H1 (cell line): ENCODE measurements at regions not wholly inside any gene's neighbourhood (a gene's known extent, or its start where the extent isn't known, plus 50 kb on each side); places are given as distances from the start of the nearest gene placed in this dataset.

Experiments used
- CTCF ChIA-PET: fragments of 300-600 bp; sonication (Branson Sonifier 250); formaldehyde crosslinking; loops from one replicate; lab custom pipeline; 2021; ENCODE audit not compliant: partially characterized antibody; lab: Charles Lee
- POLR2A ChIA-PET: fragments of 300-600 bp; sonication (Branson Sonifier 250); formaldehyde crosslinking; loops from one replicate; lab custom pipeline; 2021; ENCODE audit warnings: inconsistent platforms; ENCODE audit not compliant: partially characterized antibody; lab: Charles Lee
- DNase-seq, 2 experiments: peaks; one replicate each; pipeline versions ENCODE4 v3.0.0 to v3.0.0-alpha.2; 2010 to 2022; ENCODE audit warnings: low spot score in 2 of 2, low read depth in 1 of 2, mixed read lengths in 1 of 2
- FAIRE-seq: peaks from 2 replicates; lab custom pipeline; 2011; peaks lifted over from hg19 to GRCh38; lab: Jason Lieb, UNC
- H2AFZ ChIP-seq: 2 replicates; pipeline ENCODE4 v1.8.1; 2012; ENCODE audit warnings: low read length, inconsistent platforms
- H2AK5ac ChIP-seq: 2 replicates; pipeline ENCODE4 v1.6.1; 2013; ENCODE audit warnings: low read depth, low read length
- H2BK120ac ChIP-seq: replicated peaks from 2 replicates; pipeline ENCODE3; 2013; ENCODE audit warnings: low read depth, low read length, inconsistent platforms
- H2BK12ac ChIP-seq: 2 replicates; pipeline ENCODE4 v1.6.1; 2013; ENCODE audit warnings: low read depth, low read length
- H2BK15ac ChIP-seq: 2 replicates; pipeline ENCODE4 v1.6.1; 2013; ENCODE audit warnings: low read length
- H2BK20ac ChIP-seq: 2 replicates; pipeline ENCODE4 v1.6.1; 2013; ENCODE audit warnings: low read length
- H2BK5ac ChIP-seq: 2 replicates; pipeline ENCODE4 v1.6.1; 2013; ENCODE audit warnings: low read depth, low read length
- H3K14ac ChIP-seq: 2 replicates; pipeline ENCODE4 v1.6.1; 2013; ENCODE audit warnings: inconsistent platforms; ENCODE audit not compliant: insufficient read length
- H3K18ac ChIP-seq: 2 replicates; pipeline ENCODE4 v1.6.1; 2013; ENCODE audit warnings: low read length; ENCODE audit errors: extremely low read depth
- H3K23ac ChIP-seq: 2 replicates; pipeline ENCODE4 v1.6.1; 2013; ENCODE audit warnings: inconsistent platforms; ENCODE audit not compliant: insufficient read length
- H3K23me2 ChIP-seq: 2 replicates; pipeline ENCODE4 v1.6.1; 2013; ENCODE audit warnings: low read depth, low read length
- H3K27ac ChIP-seq: 2 replicates; pipeline ENCODE4 v1.6.1; 2011; ENCODE audit warnings: low read depth, low read length, inconsistent platforms
- H3K27me3 ChIP-seq, 4 experiments: replicated peaks in 1 of 4; 1 replicate in 1 of 4; 2 replicates in 3 of 4; pipeline versions ENCODE4 v1.6.1 to v1.8.1; 2011 to 2013; ENCODE audit warnings: low read length in 3 of 4, mild to moderate bottlenecking in 3 of 4, inconsistent platforms in 2 of 4, mixed read lengths in 2 of 4, moderate library complexity in 1 of 4; ENCODE audit not compliant: control insufficient read depth in 3 of 4, insufficient read depth in 3 of 4; ENCODE audit errors: extremely low read depth in 1 of 4
- H3K36me3 ChIP-seq, 4 experiments: 2 replicates each; pipeline versions ENCODE4 v1.6.1 to v1.8.1; 2011 to 2013; ENCODE audit warnings: mild to moderate bottlenecking in 4 of 4, low read length in 3 of 4, moderate library complexity in 2 of 4, control low read depth in 1 of 4, inconsistent platforms in 1 of 4; ENCODE audit not compliant: insufficient read depth in 4 of 4, control insufficient read depth in 2 of 4
- H3K4ac ChIP-seq: replicated peaks from 2 replicates; pipeline ENCODE3; 2013; ENCODE audit warnings: low read length, low read depth, mixed read lengths, inconsistent platforms; ENCODE audit not compliant: insufficient read length
- H3K4me1 ChIP-seq, 4 experiments: replicated peaks in 1 of 4; 1 replicate in 1 of 4; 2 replicates in 3 of 4; pipeline versions ENCODE4 v1.6.1 to v1.8.1; 2011 to 2013; ENCODE audit warnings: low read length in 3 of 4, inconsistent platforms in 2 of 4, mixed read lengths in 1 of 4; ENCODE audit not compliant: insufficient read depth in 4 of 4, control insufficient read depth in 3 of 4
- H3K4me2 ChIP-seq, 2 experiments: 2 replicates each; pipeline versions ENCODE4 v1.6.1 to v1.8.1; 2011 to 2013; ENCODE audit warnings: low read depth in 2 of 2, low read length in 2 of 2, control low read depth in 1 of 2, inconsistent platforms in 1 of 2, mild to moderate bottlenecking in 1 of 2; ENCODE audit not compliant: insufficient read depth in 1 of 2
- H3K4me3 ChIP-seq, 4 experiments: fragments of 200-600, 300-600 bp in 1 of 4; sonication (generic), shearing (Covaris generic), sonication (Bioruptor Twin) in 1 of 4; 2 replicates each; pipeline versions ENCODE4 v1.5.1 to v1.8.1; 2011 to 2016; ENCODE audit warnings: low read length in 4 of 4, low read depth in 3 of 4, control low read depth in 2 of 4, inconsistent platforms in 2 of 4, mild to moderate bottlenecking in 2 of 4, mixed read lengths in 1 of 4, moderate library complexity in 1 of 4; ENCODE audit not compliant: insufficient read depth in 2 of 4; ENCODE audit errors: extremely low read depth in 1 of 4
- H3K56ac ChIP-seq: replicated peaks from 2 replicates; pipeline ENCODE3; 2013; ENCODE audit warnings: low read depth, mild to moderate bottlenecking, mixed read lengths, low read length, inconsistent platforms; ENCODE audit not compliant: insufficient read length
- H3K79me1 ChIP-seq: 2 replicates; pipeline ENCODE4 v1.6.1; 2013; ENCODE audit warnings: low read depth, low read length, control low read depth
- H3K79me2 ChIP-seq, 2 experiments: 2 replicates each; pipeline versions ENCODE4 v1.6.1 to v1.8.1; 2012 to 2013; ENCODE audit warnings: low read length in 2 of 2, mild to moderate bottlenecking in 2 of 2, inconsistent platforms in 1 of 2; ENCODE audit not compliant: insufficient read depth in 2 of 2, control insufficient read depth in 1 of 2
- H3K9ac ChIP-seq, 4 experiments: replicated peaks in 1 of 4; 1 replicate in 1 of 4; 2 replicates in 3 of 4; pipeline versions ENCODE4 v1.6.1 to v1.8.1; 2011 to 2013; ENCODE audit warnings: low read depth in 3 of 4, low read length in 3 of 4, control low read depth in 2 of 4, mild to moderate bottlenecking in 2 of 4, moderate library complexity in 2 of 4, inconsistent platforms in 1 of 4; ENCODE audit errors: extremely low read depth in 1 of 4
- H3K9me3 ChIP-seq, 2 experiments: 2 replicates each; pipeline versions ENCODE4 v1.6.1 to v1.8.1; 2012 to 2013; ENCODE audit warnings: mild to moderate bottlenecking in 2 of 2, moderate library complexity in 2 of 2, control low read depth in 1 of 2, inconsistent platforms in 1 of 2, low read depth in 1 of 2, low read length in 1 of 2, mixed read lengths in 1 of 2; ENCODE audit not compliant: insufficient read depth in 2 of 2
- H4K20me1 ChIP-seq, 2 experiments: replicated peaks in 1 of 2; 2 replicates each; pipeline versions ENCODE3 to v1.8.1; 2011 to 2013; ENCODE audit warnings: inconsistent platforms in 2 of 2, low read length in 2 of 2, mild to moderate bottlenecking in 1 of 2; ENCODE audit not compliant: insufficient read depth in 2 of 2, control insufficient read depth in 1 of 2
- H4K5ac ChIP-seq: 2 replicates; pipeline ENCODE4 v1.6.1; 2013; ENCODE audit warnings: low read length, low read depth, mixed read lengths, inconsistent platforms; ENCODE audit not compliant: insufficient read length
- H4K8ac ChIP-seq: 2 replicates; pipeline ENCODE4 v1.8.0; 2013; ENCODE audit warnings: mild to moderate bottlenecking, moderate library complexity, low read length, inconsistent platforms; ENCODE audit not compliant: insufficient read depth; ENCODE audit errors: extremely low read depth
- H4K91ac ChIP-seq: replicated peaks from 2 replicates; pipeline ENCODE3; 2013; ENCODE audit warnings: low read length, mixed read lengths, inconsistent platforms; ENCODE audit not compliant: insufficient read length
- CBX8 ChIP-seq: fragments of 300-800, 300-1000 bp; sonication (generic); IDR thresholded peaks from 2 replicates; pipeline ENCODE4 v1.7.1; 2016; ENCODE audit warnings: low read depth, low read length, borderline replicate concordance
- GABPA ChIP-seq: IDR thresholded peaks from 2 replicates; pipeline ENCODE4 v1.6.1; 2011; ENCODE audit warnings: mild to moderate bottlenecking, low read length, moderate library complexity, borderline replicate concordance; ENCODE audit not compliant: insufficient read depth
- HDAC2 ChIP-seq, 2 experiments: fragments of 300-600 bp in 1 of 2; sonication (generic) in 1 of 2; IDR thresholded peaks; 2 replicates each; pipeline ENCODE4 v1.6.1; 2011 to 2012; ENCODE audit warnings: low read depth in 2 of 2, low read length in 2 of 2, mild to moderate bottlenecking in 2 of 2, moderate library complexity in 2 of 2, borderline replicate concordance in 1 of 2, inconsistent platforms in 1 of 2
- JUND ChIP-seq: IDR thresholded peaks from 2 replicates; pipeline ENCODE4 v1.6.1; 2011; ENCODE audit warnings: mild to moderate bottlenecking, improper control_type of control experiment, low read length
- KDM1A ChIP-seq: fragments of 200-600, 300-600 bp; sonication (generic); IDR thresholded peaks from 2 replicates; pipeline ENCODE4 v1.7.1; 2016; ENCODE audit warnings: mild to moderate bottlenecking, low read length, borderline replicate concordance
- KDM5A ChIP-seq: fragments of 200-600 bp; IDR thresholded peaks from 2 replicates; pipeline ENCODE4 v1.7.1; 2012; ENCODE audit warnings: mild to moderate bottlenecking, low read length, inconsistent platforms, mixed read lengths
- PHF8 ChIP-seq: fragments of 200-600 bp; sonication (generic); conservative IDR thresholded peaks from 2 replicates; pipeline ENCODE4 v1.7.1; 2012; ENCODE audit warnings: low read depth, mild to moderate bottlenecking, inconsistent platforms, low read length, moderate library complexity
- POLR2AphosphoS5 ChIP-seq: IDR thresholded peaks from 2 replicates; pipeline ENCODE4 v1.6.1; 2011; ENCODE audit warnings: low read depth, low read length
- POU5F1 ChIP-seq: IDR thresholded peaks from 2 replicates; pipeline ENCODE4 v1.6.1; 2011; ENCODE audit warnings: low read depth, mild to moderate bottlenecking, low read length, moderate library complexity
- RAD21 ChIP-seq, 2 experiments: IDR thresholded peaks in 1 of 2; conservative IDR thresholded peaks in 1 of 2; 2 replicates each; pipeline ENCODE4 v1.6.1; 2011; ENCODE audit warnings: low read depth in 2 of 2, low read length in 2 of 2, improper control_type of control experiment in 1 of 2, inconsistent platforms in 1 of 2, mild to moderate bottlenecking in 1 of 2, moderate library complexity in 1 of 2
- RXRA ChIP-seq: IDR thresholded peaks from 2 replicates; pipeline ENCODE4 v1.6.1; 2011; ENCODE audit warnings: low read depth, mild to moderate bottlenecking, low read length, moderate library complexity; ENCODE audit not compliant: insufficient read depth
- SP4 ChIP-seq: IDR thresholded peaks from 2 replicates; pipeline ENCODE4 v1.6.1; 2012; ENCODE audit warnings: low read length, inconsistent platforms
- SRF ChIP-seq: IDR thresholded peaks from 2 replicates; pipeline ENCODE4 v1.6.1; 2011; ENCODE audit warnings: mild to moderate bottlenecking, low read depth, low read length, moderate library complexity
- WGBS, 2 experiments: shearing (Covaris generic) in 1 of 2; methylation state at CpG; one replicate each; pipeline versions ENCODE4 v1.1.6 to v1.1.7; 2013 to 2015; ENCODE audit warnings: low lambda C conversion rate in 2 of 2, mixed read lengths in 2 of 2, inconsistent platforms in 1 of 2, low coverage in 1 of 2, missing lambda C conversion rate in 1 of 2; ENCODE audit not compliant: insufficient replicate concordance in 2 of 2, insufficient coverage in 1 of 2, insufficient read length in 1 of 2; ENCODE audit errors: extremely low coverage in 1 of 2, missing lambda C conversion rate in 1 of 2; 5-methylcytosine and 5-hydroxymethylcytosine counted together
- TF ChIP-seq, protein P1 (sequence below): IDR thresholded peaks from 2 replicates; pipeline ENCODE4 v1.6.1; 2012; ENCODE audit warnings: inconsistent platforms

DNA sequence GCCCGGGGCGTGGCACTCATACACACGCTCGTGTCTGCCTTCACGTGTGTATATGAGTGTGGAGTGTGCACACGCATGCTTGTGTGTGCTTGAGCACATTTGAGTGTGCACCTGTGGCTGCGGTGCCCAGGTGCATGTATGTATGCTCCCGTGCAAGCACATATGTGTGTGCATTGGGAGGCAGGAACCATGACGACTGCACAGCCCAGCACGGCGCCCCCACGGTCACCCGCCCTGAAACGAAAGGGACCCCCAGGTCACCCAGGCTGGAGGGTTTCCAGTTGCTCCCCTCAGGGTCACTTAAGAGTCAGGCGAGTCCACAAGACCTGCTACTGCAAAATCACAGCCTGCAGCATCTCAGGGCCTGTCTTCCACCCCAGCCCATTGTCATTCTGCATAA, 94.7 kb downstream of the YTHDF1 start:
- Histone ChIP-seq H4K20me1 (peaks cover 0 to 7% of the 10 kb centered on the region in 2 experiments), H3K23ac (no peak overlapping the region), H3K79me1 (no peaks in the 10 kb centered on the region), H4K91ac (no peak overlapping the region), H2BK12ac (no peak overlapping the region), H3K14ac (no peak overlapping the region), H3K27ac (no peak overlapping the region), H3K79me2 (no peaks in the 10 kb centered on the region), H3K23me2 (no peaks in the 10 kb centered on the region), H3K9me3 (no peaks in the 10 kb centered on the region; a peak in 1 of 4 replicates), H4K5ac (no peak overlapping the region), H2BK20ac (no peak overlapping the region), H4K8ac (peak overlapping the region; percentile 68; the same call in 1 of the 2 replicates), H3K4me2 (no peak overlapping the region), H2BK120ac (no peak overlapping the region), H2BK5ac (no peak overlapping the region), H3K36me3 (no peaks in the 10 kb centered on the region), H3K4me1 (no peaks in the 10 kb centered on the region; a peak in 1 of 7 replicates), H2AK5ac (no peak overlapping the region), H3K4ac (no peak overlapping the region), H2AFZ (no peak overlapping the region), H3K27me3 (no peaks in the 10 kb centered on the region; a peak in 3 of 7 replicates), H2BK15ac (no peak overlapping the region), H3K56ac (no peak overlapping the region), H3K18ac (no peak overlapping the region), H3K9ac (no peak overlapping the region), H3K4me3 (no peak overlapping the region)
- WGBS, 2 experiments: 83% methylated on average over 15 of the region's 15 CpGs; no CpG with 5 or more reads in 1 of the 2 experiments
- ChIA-PET CTCF (interaction anchor here (1.7 kb wide), 1 partner anchor 18 kb away, joined by 3 read pairs; no protein-coding TSS in a partner anchor), POLR2A (no interaction called here)
- FAIRE-seq (no peak), DNase-seq (no peak)
- TF ChIP-seq PHF8 (no peak), POLR2AphosphoS5 (no peak), KDM1A (no peak), SP4 (no peak), RXRA (no peak), CBX8 (no peak), RAD21 (IDR thresholded peaks at IDR 0.05 in 1 of 2, conservative IDR thresholded peaks at IDR 0.05 in 1 of 2; ENCODE audit: low read depth in 2 of 2, low read length in 2 of 2) (no peak), KDM5A (no peak), JUND (no peak), HDAC2 (IDR thresholded peaks at IDR 0.05; ENCODE audit: borderline replicate concordance in 1 of 2, low read depth in 2 of 2, low read length in 2 of 2) (no peak), POU5F1 (no peak), SRF (no peak), GABPA (no peak)
- TF ChIP-seq, protein P1, sequence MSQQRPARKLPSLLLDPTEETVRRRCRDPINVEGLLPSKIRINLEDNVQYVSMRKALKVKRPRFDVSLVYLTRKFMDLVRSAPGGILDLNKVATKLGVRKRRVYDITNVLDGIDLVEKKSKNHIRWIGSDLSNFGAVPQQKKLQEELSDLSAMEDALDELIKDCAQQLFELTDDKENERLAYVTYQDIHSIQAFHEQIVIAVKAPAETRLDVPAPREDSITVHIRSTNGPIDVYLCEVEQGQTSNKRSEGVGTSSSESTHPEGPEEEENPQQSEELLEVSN: no peak
